Ureter (tissue), 1 donor: ENCODE measurements at regions not wholly inside any gene's neighbourhood (a gene's known extent, or its start where the extent isn't known, plus 50 kb on each side); places are given as distances from the start of the nearest gene placed in this dataset.

Experiments
- DNase-seq: peaks from one replicate; pipeline ENCODE4 v3.0.0-alpha.2; 2020; ENCODE audit warnings: low spot score
- donor health status: DM: yes; HTN: yes; CAD: no.

DNA sequence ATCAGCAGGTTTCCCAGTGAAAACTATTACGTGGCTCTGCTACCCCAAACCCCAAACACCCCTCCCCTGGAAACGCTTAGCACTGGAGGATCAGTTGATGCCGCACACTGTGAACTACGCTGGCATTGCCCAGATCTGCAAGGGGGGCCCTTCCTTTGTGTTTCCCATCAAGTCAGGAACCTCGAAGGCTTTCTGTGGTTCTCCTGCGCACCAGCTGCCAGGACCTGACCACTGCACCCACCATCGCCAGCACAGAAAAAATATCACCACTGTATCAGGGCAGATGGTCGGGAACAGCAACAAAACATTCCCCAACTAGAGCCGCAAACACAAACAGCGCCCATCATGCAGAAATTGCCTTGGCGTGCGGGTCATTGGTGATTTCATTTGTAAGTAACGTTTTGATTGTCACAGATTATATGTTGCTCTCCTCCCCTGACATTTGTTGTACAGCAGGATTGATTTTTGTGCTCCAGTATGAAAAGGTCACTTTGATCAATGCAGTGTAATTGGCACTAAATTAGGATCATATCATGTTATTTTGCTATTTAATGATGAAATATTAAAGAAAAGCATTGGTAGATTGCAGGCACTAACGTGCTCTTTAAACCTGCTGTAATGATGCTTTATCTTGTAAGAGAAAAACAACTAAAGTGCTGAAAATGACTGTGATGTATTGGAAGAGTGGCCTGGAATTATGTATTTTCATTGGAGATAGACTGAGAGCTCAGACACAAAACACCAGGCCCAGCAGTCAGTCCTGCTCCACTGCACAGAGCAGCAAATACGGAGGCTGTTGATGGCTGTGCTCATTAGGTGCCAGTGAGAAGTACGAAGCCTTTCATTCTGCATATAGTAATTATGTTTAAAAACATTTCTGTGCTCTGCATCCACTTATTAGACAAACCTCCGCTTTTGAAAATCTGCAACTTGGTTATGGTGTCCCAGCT lies 833.2 kb upstream of the SALL3 start:
- no peak for DNase-seq

GRCh38 chr18:78150590-78150989 lies 829.0 kb upstream of the SALL3 start:
- no peak for DNase-seq

DNA sequence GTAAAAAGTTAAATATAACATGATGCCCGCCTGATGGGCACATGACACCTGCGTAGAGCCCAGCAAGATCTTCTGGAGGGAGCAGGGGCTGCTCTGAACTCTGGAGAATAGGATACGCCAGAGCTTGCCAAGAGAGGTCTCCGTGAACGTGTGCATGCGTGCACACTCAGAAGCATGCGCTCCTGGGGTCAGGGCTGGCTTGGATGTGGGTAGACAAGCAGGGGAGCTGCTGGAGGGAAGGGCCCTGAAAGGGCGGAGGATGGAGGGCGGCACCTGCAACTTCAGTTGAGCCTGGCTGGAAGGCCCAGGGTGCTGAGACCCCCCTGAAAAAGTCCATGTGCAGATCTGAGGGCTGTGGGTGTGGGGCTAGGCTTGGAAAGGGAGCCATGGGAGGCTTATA lies 828.4 kb upstream of the SALL3 start:
- no peak for DNase-seq

DNA sequence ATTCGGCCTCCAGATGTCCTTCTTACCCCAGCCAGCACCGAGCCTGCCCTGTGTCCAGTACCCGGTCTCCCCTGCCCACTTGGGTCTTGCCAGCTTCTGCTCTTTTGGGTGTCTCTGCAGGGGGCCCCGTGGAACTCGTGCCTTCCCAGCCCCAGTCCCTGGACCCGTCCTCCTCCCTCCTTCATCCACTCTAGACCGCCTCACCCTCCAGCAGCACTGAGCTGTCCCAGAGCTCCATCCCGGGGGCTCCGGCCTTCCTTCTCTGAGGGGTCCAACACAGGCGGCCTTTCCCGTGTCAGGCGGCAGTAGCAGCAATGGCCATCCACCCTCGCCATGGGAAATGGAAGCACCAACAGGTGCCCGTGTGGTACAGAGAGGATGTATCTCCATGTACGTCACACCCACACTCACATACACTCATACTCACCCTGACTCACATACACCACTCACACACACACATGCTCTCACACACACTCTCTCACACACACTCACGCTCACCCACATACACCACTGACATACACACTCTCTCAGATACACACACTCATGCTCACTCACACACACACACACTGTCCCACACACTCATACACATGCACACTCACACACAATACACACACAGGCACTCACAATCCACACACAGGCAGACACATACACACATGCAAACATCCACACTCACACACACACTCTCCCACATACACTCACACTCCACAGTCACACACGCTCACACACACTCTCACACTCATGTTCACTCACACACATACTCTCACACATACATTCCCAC lies 827.5 kb upstream of the SALL3 start:
- DNase-seq: no peak

DNA sequence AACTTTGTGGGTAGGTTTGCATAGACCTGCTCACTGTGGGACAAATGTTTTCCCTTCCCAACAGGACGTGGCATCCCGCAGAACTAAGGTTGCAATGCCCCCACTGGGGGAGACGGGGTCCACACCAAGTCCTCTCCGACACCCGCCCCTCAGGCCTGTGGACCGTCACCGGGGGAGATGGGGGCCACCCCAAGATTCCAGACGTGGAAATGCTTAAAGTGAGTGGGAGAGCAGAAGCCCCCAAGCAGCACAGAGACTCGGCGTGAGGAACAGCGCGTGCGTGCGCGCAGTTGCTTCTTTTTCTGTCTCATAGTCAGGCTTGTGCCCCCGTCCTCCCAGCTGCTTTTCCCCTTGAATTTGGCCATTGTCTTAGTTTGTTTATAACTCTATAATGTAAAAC lies 826.3 kb upstream of the SALL3 start:
- no peak for DNase-seq

DNA sequence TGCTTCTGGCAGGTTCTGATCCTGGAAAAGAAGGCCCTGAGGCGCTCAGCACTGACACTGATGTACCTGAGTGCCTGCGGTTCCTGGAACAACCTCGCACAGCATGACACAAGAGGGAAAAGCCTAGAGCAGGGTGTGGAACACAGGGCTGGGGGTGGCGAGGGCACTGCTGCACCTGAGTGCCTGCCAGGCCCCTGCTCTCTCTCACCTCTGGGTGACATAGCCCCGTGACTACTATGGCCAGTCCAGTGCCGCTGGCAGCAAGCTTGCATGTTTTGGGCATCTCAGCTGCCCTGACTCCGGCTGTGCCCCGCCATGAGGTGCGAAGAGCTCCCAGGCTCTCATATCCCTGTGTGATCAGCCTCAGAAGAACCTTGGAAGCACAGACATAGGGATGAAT lies 825.2 kb upstream of the SALL3 start:
- no peak for DNase-seq

- DNase-seq: no peak
These were observed 824.8 kb upstream of the SALL3 start for GRCh38 chr18:78154853-78155252.

DNA sequence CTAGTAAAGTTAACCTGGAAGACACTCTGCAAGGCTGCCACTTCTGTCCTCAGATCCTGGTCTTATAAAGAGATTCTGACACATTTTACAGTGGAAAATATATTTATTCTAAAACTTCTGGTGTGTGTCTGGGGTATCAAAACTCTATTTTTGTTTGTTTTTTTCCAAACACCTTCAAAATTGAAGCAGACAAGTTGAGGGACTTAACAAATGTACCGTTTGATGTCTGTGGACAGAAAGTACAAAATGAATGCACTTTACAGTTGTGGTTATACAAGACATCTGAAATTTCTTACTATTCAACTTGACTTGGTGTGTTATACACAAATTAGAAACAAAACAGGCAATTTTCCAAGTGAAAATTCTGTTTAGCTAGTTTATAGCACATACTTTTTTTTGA lies 823.2 kb upstream of the SALL3 start:
- no peak for DNase-seq

DNA sequence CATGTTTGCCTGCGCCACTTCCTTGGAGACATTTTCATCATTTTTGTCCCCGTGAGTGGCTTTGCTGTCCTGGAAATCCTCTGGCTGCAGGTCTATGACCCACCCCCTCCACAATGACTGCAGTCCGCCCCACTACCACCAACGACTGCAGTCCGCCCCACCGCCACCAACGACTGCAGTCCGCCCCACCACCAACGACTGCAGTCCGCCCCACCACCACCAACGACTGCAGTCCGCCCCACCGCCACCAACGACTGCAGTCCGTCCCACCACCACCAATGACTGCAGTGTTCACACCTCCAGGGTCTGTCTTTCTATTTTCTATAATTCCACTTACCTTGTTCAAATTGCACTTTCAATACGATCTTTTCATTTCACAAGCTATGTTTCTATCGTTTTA lies 820.7 kb upstream of the SALL3 start:
- DNase-seq: no peak

- no peak for DNase-seq
These were observed 820.2 kb upstream of the SALL3 start for GRCh38 chr18:78159397-78159796.

DNA sequence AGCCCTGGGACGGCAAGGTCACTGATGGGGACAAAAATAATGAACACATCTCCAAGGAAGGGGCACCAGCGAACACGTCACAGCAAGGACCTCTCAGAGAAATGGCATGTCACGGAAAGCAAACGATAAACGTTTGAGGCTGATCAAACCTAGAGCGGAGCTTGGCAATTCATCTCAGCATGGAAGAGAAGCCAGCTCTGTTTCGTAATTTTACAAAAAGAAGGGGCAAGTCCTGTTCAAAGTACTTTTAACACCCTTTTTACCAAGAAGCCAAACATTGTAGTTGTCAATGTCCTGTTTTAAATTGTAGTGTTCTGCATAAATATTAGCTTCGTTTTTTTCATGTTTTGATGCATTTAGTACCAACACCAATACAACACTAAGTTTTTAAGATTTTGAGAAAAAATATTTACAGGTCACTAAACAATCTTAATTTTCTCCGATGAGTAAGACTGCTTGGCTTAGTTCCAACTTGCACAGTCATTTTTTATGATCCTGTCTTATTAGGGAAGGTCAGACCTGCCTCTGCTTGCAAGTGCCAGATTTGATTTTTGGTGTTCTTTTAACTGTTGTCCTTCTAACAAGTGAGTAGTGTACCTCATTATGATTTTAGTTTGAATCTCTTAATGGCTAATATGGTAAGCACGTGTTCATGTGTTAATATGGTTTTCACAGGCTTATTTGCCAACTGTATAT lies 818.5 kb upstream of the SALL3 start:
- DNase-seq: no peak

DNA sequence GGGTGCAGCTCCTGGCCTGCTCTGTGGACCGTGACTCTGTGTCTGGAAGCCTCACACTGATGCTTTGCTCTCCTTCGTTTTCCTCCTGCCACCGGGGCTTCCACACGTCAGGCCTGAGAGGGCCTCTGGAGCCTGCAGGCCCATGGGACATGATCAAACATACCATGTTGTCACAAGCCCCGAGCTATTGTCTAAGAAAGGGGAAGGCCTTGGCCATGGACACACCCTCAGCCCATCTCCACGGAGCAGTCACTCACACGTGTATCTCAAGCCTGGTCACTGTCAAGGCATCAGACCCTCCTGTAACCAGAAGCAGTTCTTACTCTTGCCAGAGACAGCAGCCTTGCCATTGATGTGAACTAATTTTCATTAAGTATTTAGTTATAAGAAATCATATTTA lies 814.1 kb upstream of the SALL3 start:
- DNase-seq: no peak

- no peak for DNase-seq
These were observed 811.1 kb upstream of the SALL3 start for GRCh38 chr18:78168526-78168925.

- no peak for DNase-seq
These were observed 810.3 kb upstream of the SALL3 start for GRCh38 chr18:78169174-78169864.

DNA sequence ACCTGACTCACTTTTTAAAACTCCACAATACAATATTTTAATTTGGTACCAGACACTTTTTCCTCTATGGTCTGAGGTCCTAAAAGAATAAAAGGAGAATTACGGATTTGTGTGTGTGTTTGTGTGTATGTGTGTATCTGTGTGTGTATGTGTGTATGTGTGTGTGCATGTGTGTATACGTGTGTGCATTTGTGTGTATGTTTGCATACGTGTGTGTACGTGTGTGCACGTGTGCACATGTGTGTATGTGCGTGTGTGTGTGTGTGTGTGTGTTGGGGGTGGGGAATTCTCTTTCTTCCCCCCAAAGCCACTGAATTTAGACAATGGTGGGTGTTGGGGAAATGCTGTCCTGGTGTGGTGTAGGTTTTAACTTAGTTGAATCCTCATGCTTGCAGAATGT lies 807.7 kb upstream of the SALL3 start:
- DNase-seq: no peak

DNA sequence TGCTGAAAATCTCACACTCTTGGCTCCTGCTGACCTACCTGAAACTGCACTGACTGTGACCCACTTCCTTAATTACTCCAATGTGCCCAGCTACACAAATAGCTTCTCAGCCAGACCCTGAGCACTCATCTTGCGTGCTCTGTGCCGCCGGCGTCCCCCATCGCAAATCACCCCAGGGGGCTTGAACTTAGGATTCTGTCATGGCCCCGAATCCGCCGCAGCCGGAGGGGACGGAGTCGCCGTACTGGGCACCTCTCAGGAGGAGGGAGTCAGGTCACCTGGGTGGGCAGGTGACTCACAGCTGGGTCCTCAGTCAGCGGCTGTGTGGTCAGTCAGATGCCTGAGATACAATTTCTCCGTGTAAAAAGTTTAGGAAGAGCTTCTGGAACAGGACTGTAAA lies 804.9 kb upstream of the SALL3 start:
- DNase-seq: no peak

DNA sequence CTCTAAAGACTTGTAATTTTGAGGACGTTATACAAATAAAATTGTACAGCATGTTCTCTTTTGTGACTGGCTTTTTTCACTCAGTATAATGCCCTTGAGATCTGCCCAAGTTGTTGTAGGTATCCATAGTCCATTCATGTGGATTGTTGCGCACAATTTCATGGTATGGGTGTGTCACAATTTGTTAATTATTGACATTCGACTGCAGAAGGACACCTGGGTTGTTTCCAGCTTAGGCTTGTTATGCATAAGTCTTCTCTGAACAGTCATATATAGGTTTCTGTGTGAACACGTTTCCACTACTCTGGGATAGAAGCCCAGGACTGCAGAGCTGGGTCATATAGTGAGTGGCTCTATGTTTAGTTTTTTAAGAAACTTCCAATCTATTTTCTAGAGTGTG lies 800.8 kb upstream of the SALL3 start:
- DNase-seq: no peak

DNA sequence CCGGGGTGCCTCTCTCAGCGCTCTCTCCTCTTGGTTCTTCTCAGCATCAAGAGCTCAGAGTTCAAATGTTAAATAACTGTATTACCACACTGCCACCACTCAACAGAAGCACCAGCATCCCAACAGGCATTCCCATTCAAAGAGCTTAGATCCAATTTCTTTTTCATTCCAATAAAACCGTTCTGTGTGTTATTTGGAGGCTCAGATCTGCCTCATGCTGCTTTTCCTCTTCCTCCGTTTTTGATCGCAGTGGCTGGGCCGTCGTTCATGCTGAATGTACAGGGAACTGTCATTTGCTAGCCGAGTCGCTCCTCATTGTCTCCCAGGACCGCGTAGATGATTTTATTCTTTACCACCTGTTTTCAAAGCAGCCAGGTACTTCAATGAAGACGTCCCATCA lies 798.9 kb upstream of the SALL3 start:
- DNase-seq: no peak

- no peak for DNase-seq
These were observed 795.8 kb upstream of the SALL3 start for GRCh38 chr18:78183815-78184214.

DNA sequence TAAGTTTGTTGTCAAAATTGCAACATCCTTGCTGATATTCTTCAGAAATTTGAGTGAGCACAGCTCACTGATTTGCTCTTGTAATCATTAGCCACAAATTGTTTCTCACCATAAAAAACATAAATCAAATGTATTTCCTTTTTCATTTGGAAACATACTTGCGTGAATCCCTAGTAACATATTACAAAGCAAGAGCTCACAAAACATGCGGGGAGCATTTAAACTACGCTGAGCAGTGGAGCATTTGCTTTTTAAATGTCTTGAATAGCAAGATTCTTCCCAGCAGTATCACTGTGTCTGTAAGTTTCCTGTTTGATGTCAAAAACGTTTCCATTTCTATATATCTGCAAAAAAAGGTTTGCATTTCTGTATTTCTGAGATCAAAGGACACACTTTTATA lies 788.3 kb upstream of the SALL3 start:
- DNase-seq: no peak

GRCh38 chr18:78192054-78192453 lies 787.6 kb upstream of the SALL3 start:
- peak; percentile 65 for DNase-seq

DNA sequence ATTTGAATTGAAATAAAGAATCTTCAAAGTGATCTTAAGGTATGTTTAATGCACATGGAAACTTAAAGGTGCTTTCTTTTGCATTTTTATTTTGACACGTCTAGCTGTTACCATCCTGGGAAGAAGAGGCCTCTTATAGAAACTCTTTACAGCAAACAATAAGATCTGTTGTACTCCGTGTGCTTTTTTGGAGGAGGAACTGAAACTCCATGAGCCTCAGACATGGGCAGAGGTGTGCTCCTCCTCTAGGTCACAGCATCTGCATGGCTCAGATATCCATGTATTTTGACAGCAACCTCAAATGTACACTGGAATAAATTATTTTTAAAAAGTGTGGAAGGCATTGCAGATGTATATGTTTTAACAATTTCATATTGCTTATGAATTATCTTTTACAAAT lies 783.3 kb upstream of the SALL3 start:
- no peak for DNase-seq
